Astrocyte (in vitro differentiated cells and primary cell): ENCODE measurements at regions not wholly inside any gene's neighbourhood (a gene's known extent, or its start where the extent isn't known, plus 50 kb on each side); places are given as distances from the start of the nearest gene placed in this dataset.

Experiments
- EZH2 ChIP-seq: IDR thresholded peaks from 2 replicates; pipeline ENCODE4 v1.6.1; 2012; ENCODE audit warnings: mild to moderate bottlenecking, low read length, inconsistent platforms; ENCODE audit not compliant: insufficient read depth
- TF ChIP-seq, protein P1 (sequence below): IDR thresholded peaks from 2 replicates; pipeline ENCODE4 v1.5.1; 2011; ENCODE audit warnings: low read depth, mild to moderate bottlenecking, inconsistent platforms, low read length, moderate library complexity; ENCODE audit not compliant: insufficient read depth

DNA sequence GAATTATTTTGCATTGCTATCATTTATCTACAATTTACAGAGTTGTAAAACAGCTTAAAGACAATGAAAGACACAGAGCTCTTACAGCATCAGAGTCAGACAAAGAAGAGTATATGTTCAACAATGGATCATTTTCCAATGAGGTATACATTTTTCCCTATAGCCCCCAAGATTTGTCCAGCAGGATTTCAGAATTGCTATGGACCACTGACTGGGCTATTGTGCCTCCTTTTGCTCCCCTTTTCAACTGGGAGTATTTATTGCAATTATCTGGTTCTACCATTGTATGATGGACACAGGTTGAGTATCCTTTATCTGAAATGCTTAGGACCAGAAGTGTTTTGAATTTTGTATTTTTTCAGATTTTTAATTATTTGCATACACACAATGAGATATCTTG, 62.5 kb upstream of the DNAH14 start:
- TF ChIP-seq, protein P1, sequence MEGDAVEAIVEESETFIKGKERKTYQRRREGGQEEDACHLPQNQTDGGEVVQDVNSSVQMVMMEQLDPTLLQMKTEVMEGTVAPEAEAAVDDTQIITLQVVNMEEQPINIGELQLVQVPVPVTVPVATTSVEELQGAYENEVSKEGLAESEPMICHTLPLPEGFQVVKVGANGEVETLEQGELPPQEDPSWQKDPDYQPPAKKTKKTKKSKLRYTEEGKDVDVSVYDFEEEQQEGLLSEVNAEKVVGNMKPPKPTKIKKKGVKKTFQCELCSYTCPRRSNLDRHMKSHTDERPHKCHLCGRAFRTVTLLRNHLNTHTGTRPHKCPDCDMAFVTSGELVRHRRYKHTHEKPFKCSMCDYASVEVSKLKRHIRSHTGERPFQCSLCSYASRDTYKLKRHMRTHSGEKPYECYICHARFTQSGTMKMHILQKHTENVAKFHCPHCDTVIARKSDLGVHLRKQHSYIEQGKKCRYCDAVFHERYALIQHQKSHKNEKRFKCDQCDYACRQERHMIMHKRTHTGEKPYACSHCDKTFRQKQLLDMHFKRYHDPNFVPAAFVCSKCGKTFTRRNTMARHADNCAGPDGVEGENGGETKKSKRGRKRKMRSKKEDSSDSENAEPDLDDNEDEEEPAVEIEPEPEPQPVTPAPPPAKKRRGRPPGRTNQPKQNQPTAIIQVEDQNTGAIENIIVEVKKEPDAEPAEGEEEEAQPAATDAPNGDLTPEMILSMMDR: no peak
- no peak for TF ChIP-seq EZH2
